ENCODE measurements at regions not wholly inside any gene's neighbourhood (a gene's known extent, or its start where the extent isn't known, plus 50 kb on each side); places are given as distances from the start of the nearest gene placed in this dataset.

DNA sequence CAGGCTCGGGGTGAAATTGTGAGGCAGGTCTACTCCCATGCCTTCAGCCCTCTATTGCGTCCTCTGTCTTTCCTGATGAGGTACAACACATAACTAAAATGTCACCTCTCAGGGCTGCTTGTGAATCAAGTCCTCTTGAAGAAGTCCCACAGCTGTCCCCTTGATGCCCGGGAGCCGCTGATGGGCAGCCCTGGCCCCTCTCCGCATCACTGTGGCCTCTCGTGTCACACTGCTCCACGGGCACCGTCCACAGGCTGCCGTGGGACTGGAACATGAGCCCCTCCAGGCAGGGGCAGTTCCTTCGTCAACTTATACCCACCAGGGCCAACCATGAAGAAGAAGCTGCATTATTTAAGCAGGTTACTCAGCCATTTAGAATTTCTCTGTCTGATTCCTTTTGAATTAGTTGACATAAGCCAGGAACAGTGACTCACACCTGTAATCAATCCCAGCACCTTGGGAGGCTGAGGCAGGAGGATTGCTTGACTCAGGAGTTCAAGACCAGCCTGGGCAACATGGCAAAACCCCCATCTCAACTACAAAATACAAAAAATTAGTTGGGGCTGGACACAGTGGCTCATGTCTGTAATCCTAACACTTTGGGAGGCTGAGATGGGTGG, 58.5 kb upstream of the UBE3C start:
- TF ChIP-seq YY1 (IDR thresholded peaks at IDR 0.05; ENCODE audit: low read depth, low read length) (no peak), TEAD4 (IDR thresholded peaks at IDR 0.05; ENCODE audit: low read depth, low read length) (no peak), POLR2AphosphoS5 (IDR thresholded peaks at IDR 0.05; ENCODE audit: low read depth, low read length) (no peak)
- TF ChIP-seq, protein P1, sequence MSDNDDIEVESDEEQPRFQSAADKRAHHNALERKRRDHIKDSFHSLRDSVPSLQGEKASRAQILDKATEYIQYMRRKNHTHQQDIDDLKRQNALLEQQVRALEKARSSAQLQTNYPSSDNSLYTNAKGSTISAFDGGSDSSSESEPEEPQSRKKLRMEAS (IDR thresholded peaks at IDR 0.05), result no peak
- TF ChIP-seq, protein P2, sequence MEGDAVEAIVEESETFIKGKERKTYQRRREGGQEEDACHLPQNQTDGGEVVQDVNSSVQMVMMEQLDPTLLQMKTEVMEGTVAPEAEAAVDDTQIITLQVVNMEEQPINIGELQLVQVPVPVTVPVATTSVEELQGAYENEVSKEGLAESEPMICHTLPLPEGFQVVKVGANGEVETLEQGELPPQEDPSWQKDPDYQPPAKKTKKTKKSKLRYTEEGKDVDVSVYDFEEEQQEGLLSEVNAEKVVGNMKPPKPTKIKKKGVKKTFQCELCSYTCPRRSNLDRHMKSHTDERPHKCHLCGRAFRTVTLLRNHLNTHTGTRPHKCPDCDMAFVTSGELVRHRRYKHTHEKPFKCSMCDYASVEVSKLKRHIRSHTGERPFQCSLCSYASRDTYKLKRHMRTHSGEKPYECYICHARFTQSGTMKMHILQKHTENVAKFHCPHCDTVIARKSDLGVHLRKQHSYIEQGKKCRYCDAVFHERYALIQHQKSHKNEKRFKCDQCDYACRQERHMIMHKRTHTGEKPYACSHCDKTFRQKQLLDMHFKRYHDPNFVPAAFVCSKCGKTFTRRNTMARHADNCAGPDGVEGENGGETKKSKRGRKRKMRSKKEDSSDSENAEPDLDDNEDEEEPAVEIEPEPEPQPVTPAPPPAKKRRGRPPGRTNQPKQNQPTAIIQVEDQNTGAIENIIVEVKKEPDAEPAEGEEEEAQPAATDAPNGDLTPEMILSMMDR (IDR thresholded peaks at IDR 0.05; ENCODE audit: control extremely low read depth in 1 of 3, insufficient read depth in 1 of 3, low read depth in 1 of 3, low read length in 3 of 3), result no peak

All from H1 (cell line).